A172 (cell line): ENCODE measurements at regions not wholly inside any gene's neighbourhood (a gene's known extent, or its start where the extent isn't known, plus 50 kb on each side); places are given as distances from the start of the nearest gene placed in this dataset.

Source experiments
- DNase-seq: peaks from one replicate; pipeline ENCODE4 v3.0.0-alpha.2; 2015; ENCODE audit warnings: low spot score

DNA sequence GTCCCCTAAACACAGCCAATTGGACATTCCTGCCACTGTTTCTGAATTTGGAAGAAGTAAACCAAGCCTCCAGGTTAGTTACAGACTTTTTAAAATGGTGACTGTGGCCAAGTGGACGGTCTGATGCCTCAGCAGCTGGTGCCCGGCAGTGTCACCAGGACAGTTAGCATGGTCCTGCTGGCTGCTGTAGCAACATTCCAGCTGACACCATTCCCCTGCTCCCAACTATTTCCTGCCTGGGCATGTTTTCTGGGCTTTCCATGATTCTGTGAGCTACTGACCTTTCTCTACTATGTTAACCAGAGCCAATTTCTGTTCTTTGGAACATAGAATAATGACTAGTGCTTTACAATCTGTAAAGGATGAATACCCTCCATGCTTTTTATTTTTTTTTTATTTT is 95.0 kb downstream of the TLR5 start:
- no peak for DNase-seq

DNA sequence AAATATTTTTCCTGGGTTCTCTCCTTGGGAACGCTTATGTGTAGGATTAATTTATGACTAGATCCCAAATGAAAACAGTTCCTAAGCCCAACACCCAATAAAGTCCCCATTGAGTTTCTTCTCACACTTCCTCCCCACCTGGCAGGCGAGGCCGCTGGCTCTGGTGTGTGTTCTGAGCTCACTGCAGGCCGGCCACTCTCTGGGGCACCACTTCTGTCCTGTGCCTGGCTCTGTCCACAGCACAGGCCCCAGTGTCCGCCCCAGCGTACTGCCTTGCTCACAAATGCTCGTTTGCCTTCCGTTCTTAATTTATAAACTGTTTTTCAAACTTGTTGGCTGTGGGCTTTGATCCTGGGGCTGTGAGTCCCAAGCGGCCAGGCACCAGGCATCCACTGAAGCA is 90.6 kb downstream of the TLR5 start:
- DNase-seq = no peak

DNA sequence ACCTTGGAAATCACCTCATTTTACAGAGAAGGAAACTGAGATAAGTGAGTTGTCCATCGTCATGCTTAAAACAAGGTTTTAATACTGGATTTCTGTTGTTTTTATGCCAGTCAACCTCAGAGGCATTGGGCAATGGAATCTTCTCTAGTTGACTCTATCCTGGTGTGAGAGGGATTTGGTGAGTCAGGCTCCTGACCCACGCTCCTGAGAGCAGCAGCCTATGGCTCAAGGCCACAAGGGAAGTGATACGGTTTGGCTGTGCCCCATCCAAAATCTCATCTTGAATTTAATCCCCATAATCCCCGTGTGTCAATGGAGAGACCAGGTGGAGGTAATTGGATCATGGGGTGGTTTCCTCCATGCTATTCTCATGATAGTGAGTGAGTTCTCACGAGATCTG is 90.1 kb downstream of the TLR5 start:
- DNase-seq = no peak

DNA sequence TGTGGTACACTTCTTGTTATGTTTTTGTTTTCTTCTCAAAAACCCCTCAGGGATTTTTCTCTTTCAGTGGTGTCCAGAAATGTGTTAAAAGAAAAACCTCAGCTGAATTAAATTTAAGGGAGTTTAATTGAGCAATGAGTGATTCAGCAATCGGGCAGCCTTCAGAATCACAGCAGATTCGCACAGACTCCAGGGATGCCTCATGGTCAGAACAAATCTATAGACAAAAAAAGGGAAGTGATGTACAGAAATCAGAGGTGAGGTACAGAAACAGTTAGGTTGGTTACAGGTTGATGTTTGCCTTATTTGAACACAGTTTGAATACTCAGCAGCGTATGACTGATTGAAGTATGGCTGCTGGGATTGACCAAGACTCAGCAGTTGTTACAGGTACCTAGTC is 86.2 kb downstream of the TLR5 start:
- DNase-seq = no peak

DNA sequence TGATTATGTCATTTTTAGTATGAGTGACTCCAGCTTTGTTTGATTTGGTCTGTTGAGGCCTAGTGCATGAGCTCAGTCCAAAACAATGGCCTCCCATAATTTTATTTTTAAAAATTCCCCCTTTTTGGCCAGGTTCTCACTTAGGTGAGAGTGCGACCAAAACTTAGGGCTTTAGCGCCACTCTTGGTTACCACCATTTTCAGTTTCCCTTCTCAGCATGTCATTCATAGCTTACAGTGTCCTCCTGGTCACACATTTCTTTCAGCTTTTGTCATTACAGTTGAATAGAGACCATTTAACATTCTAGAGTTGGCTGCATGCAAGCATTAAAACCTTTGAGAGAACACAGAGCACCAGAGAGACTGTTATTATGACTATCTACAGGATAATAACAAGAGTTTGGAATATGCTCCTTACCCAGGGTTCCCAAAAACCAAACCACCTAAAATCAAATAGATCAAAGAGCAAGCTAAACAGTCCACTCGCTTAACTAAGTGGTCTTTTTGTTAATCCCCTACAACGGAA is 85.4 kb downstream of the TLR5 start:
- no peak for DNase-seq
